HG03159 (cell line): ENCODE measurements at regions not wholly inside any gene's neighbourhood (a gene's known extent, or its start where the extent isn't known, plus 50 kb on each side); places are given as distances from the start of the nearest gene placed in this dataset.

Experiments
- ATAC-seq: cut with Tn5 transposase; IDR thresholded peaks from one replicate; pipeline ENCODE4 v1.9.1; 2021; ENCODE audit warnings: mild to moderate bottlenecking, moderate library complexity; ENCODE audit not compliant: unreplicated experiment

- no peak for ATAC-seq
Observed at GRCh38 chr12:59927032-59927431, 331.2 kb downstream of the SLC16A7 start.

- no peak for ATAC-seq
Observed at GRCh38 chr12:59928416-59928815, 332.6 kb downstream of the SLC16A7 start.

GRCh38 chr12:59929110-59929509 is 333.3 kb downstream of the SLC16A7 start:
- no peak for ATAC-seq

- no peak for ATAC-seq
Observed at GRCh38 chr12:59934486-59934885, 338.7 kb downstream of the SLC16A7 start.

DNA sequence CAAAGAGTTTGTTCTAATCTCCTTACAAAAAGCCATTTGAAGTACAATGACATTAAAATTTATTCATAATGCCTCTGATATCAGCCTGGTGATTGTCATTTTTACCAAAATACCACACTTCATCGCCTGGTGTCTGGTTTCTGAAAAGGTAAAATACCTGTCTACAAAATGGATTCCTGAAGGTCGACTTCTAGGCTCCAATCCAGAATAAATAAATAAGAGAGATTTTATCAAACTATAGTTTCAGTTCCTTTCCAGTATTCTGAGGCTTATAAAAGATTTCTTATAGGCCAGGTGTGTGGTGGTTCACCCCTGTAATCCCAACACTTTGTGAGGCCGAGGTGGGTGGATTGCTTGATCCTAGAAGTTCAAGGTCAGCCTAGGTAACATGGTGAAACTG is 340.7 kb downstream of the SLC16A7 start:
- ATAC-seq = no peak

GRCh38 chr12:59937148-59937547 is 341.3 kb downstream of the SLC16A7 start:
- ATAC-seq = no peak

DNA sequence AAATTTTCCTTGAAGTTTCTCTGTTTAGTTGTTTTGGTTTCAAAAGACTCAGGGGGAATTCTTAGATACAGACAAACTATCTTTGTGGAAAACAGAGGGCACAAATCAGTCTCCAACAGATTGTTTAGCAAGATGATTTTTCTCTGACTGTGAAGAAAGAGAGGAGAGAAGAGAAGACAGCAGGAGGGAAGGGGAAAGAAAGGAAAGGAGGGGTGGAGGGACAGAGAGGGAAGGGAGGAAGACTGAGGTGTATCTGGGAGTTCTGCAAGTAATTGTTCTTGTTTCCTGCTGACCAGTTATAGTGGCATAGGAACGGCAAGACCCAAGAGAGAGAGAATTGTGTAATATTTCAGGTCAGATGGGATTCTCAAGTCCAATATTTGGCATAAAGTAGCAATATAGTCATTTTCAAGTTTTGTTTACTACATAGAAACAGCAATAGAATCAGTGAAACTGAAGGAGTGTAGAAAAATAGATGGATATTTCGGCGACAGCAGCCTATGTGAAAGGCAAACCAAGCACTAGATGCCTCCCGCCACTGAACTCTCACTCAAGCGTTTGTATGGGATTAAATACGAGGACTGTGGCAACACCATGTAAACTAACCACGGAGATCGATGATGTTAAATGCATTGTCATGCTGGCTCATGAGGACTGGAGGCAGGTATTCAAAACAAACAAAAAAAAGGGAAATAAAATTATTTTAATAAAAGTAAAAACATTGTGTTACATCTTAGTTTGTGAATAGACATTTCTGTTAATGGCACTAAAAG is 342.5 kb downstream of the SLC16A7 start:
- no peak for ATAC-seq

DNA sequence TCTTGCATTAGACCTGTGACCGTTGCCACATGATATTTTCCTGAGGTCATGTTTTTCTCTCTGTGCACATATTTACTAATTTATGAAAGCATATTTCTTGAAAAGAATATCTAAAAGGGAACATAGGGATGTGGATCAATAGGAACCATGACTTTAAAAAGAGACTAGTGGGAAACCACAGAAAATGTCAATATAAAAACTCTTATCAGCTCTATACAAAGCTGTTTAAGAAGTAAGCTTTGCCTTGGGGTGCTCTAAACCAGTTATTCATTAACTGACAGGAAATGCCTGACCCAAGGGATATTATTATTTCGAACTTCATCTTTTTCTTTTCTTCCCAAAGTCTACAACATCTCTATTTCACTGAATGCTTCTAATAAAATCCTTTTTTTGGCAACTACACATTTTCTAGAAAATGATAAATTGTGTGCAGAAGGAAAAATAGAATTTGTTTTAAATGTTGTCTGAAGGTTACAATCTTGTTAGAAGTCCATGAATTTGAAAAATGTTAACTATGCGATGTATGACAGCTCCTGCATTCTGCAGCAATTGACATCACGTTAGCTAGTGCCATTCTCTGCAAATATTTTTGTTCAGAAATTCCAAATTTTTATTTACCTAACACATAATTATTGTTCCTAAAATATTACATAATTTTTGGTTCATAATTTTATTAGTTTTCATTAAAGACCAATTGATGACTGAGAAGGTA is 345.0 kb downstream of the SLC16A7 start:
- no peak for ATAC-seq

GRCh38 chr12:59941461-59941860 is 345.6 kb downstream of the SLC16A7 start:
- no peak for ATAC-seq

- no peak for ATAC-seq
Observed at GRCh38 chr12:59944177-59944576, 348.3 kb downstream of the SLC16A7 start.

- no peak for ATAC-seq
Observed at GRCh38 chr12:59946635-59947034, 350.8 kb downstream of the SLC16A7 start.

DNA sequence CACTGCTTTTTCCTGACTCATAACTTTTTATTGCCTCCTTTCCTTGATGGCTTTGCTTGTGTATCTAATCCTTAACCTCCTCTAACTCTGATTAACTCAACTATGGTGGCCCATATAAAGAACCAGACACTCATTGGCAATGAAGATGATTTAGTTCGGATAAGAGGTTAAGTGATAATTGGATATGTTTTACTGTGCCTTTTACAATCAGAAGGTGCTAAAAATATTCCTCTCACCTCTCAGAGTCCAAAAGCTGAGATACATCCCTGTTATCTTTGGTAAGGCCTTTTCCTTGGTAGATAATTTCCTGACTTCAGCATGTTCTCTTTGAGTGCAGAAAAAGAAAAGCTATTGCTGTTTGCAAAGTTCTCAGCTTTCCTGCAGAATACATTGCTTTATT is 367.7 kb downstream of the SLC16A7 start:
- no peak for ATAC-seq

DNA sequence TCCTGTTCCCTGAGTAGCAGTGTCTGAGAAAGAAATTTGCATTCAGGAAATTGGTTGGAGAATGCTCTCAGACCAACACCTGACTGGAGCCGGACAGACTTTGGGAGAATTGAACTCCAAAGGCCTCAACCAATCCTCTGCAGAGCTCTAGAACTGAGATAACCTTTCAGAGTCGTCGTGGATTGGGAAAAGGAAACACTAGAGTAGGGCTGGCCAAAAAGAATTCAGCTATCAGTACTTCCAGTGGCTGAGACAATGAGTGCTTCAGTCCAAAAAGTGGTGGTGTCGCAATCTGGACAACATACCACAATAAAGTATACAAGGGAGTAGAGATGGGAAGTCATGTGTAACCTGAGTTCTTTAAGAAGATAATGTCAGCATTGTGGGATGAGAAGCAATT is 377.1 kb downstream of the SLC16A7 start:
- ATAC-seq = no peak

DNA sequence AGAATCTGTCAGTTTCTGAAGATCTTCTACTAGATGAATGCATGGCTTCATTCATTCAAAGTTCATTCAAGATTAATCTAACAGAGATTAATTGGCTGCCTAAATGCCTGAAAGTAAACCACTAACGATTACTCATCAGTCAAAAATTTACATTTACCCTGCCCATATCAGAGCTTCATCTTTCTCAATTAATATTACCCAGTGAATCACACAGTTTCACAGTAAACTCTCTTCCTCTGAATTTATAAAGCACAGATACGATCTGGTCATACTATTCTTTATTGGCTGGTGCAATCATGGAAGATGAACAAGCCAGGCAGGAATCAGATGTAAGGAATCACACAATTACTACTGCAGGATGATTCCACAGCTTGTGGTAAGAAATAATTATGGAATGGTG is 377.7 kb downstream of the SLC16A7 start:
- ATAC-seq = no peak

GRCh38 chr12:59977779-59978178 is 381.9 kb downstream of the SLC16A7 start:
- ATAC-seq = no peak

DNA sequence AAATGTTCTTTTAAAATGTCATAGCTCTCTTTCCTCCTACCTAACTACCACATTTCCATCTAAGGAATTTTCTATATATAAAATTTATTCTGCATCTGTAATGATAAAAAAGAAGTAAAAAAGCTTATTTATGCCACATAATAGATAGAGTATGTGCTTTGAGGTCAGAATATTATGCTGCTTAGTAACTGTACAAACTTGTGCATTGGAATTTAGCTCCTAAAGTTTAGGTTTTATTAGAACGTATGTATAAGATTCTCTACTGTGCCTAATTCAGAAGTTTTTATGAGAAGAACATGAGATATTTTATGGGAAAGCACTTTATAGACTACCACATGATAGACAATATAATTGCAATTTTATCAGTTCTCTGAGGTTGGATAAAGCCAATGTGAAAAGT is 384.6 kb downstream of the SLC16A7 start:
- no peak for ATAC-seq

GRCh38 chr12:59999291-59999690 is 403.5 kb downstream of the SLC16A7 start:
- no peak for ATAC-seq

GRCh38 chr12:60010486-60010885 is 414.7 kb downstream of the SLC16A7 start:
- no peak for ATAC-seq

DNA sequence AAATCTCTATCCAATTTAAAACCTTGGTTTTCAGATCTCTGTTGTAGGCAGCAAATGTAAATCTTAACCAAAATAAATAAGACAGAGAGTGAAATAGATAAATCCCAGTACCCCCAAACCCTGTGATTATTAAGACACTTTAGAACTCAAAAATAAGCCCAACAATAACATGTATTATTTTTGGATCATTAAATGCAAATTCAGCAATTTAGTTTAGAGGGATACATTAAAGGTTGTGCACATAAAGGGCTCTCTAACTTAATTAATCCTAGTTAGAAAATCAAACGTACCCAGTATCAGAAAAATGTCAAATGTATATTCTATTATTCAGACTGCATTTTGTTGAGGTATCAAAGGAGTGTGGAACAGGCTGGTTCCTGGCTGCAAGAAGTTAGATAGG is 416.8 kb downstream of the SLC16A7 start:
- no peak for ATAC-seq

- ATAC-seq = no peak
Observed at GRCh38 chr12:60014436-60014835, 418.6 kb downstream of the SLC16A7 start.

GRCh38 chr12:60020068-60020467 is 424.2 kb downstream of the SLC16A7 start:
- ATAC-seq = no peak

DNA sequence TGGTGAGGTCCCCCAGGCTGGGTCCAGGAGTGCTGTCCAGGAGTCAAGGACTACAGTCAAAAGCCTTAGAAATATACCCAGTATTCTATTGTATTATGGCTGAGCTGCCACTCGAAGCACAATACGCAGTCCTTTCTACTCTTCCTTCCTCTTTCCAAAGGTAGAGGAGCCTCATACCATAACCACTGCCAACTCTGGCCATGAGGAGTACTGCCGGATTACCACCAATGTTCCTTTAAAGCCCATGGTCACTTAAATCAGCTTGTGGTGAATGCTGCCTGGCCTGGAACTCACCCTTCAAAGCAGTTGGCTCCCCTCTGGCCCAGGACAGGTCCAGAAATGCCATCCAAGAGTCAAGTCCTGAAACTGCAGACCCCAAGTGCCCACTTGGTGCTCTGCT is 425.4 kb downstream of the SLC16A7 start:
- no peak for ATAC-seq

- ATAC-seq = no peak
Observed at GRCh38 chr12:60027266-60027665, 431.4 kb downstream of the SLC16A7 start.
